ENCODE measurements at regions not wholly inside any gene's neighbourhood (a gene's known extent, or its start where the extent isn't known, plus 50 kb on each side); places are given as distances from the start of the nearest gene placed in this dataset.
A peak's percentile ranks its signal among the peaks of the same experiment; 100 is the strongest.

GRCh38 chr5:58016358-58016757 is 443.5 kb downstream of the PLK2 start:
- TF ChIP-seq CTCF (conservative IDR thresholded peaks at IDR 0.05; ENCODE audit: low read depth, low read length), result no peak
- DNase-seq (ENCODE audit: low read depth), result peak; percentile 73
- H3K4me3 ChIP-seq (ENCODE audit: low read length), result no peak overlapping the region

GRCh38 chr5:58015175-58015574 is 444.7 kb downstream of the PLK2 start:
- no peak for TF ChIP-seq CTCF (conservative IDR thresholded peaks at IDR 0.05; ENCODE audit: low read depth, low read length)
- H3K4me3 ChIP-seq (ENCODE audit: low read length), result no peak overlapping the region
- DNase-seq (ENCODE audit: low read depth), result no peak

DNA sequence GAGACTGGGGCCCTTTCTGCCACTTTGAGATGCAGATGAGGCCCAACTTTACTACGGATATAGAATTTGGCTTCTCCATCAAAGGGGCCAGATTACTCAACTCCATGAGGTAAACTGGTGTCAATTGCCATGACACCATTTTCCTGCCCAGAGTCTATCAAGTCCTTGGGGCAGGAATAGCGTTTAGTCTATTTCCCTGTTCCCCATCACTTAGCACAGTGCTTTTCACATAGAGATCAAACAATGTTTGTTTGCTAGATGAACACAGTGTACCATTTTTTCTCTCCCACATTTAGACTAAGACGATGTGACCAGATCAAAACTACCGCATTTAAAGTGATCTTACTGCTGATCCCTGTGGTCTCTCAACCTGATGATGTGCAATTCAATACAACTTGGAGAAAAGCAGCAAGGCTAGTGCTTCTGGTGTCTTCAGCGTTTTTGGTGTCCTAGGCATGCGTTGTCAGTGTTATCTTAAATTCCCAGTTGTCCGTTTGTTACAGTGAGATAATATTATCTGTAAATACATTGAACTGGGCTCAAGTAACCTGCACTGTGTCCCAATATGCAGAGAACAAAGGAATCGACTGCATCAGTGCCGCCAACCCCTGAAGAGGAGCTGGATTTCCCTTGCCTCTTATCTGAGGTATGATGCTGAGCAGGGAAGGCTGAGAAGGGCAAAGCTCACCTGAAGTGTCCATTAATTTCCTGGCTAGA is 446.2 kb downstream of the PLK2 start:
- H3K4me3 ChIP-seq (ENCODE audit: low read length), result no peak overlapping the region
- DNase-seq (ENCODE audit: low read depth), result no peak
- no peak for TF ChIP-seq CTCF (conservative IDR thresholded peaks at IDR 0.05; ENCODE audit: low read depth, low read length)

- TF ChIP-seq CTCF (conservative IDR thresholded peaks at IDR 0.05; ENCODE audit: low read depth, low read length), result no peak
- no peak overlapping the region for H3K4me3 ChIP-seq (ENCODE audit: low read length)
- no peak for DNase-seq (ENCODE audit: low read depth)
Measured at GRCh38 chr5:58012801-58013315, 447.0 kb downstream of the PLK2 start.

DNA sequence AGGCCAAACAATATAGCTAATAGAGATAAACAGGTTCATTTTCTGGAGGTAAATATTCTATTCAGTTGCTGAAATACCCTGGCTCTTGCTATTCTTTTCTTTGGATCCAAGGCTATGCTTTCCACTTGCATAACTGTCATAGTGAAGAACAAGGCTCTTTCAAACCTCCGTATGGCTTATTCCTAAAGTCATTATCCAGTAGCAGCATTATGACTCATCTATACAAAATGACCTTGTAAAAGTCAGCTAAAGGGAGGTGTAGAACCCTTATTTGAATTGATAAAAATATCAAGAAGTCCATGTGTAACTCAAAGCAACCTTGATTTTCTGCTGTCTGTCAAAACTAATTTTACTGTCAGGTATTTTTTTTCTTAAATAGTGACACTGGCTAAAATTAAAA is 447.8 kb downstream of the PLK2 start:
- H3K4me3 ChIP-seq (ENCODE audit: low read length), result no peak overlapping the region
- DNase-seq (ENCODE audit: low read depth), result peak; percentile 52
- no peak for TF ChIP-seq CTCF (conservative IDR thresholded peaks at IDR 0.05; ENCODE audit: low read depth, low read length)

- no peak for TF ChIP-seq CTCF (conservative IDR thresholded peaks at IDR 0.05; ENCODE audit: low read depth, low read length)
- no peak overlapping the region for H3K4me3 ChIP-seq (ENCODE audit: low read length)
- DNase-seq (ENCODE audit: low read depth), result peak; percentile 85
Measured at GRCh38 chr5:58011301-58011700, 448.6 kb downstream of the PLK2 start.

GRCh38 chr5:58009754-58010153 is 450.1 kb downstream of the PLK2 start:
- H3K4me3 ChIP-seq (ENCODE audit: low read length), result no peak overlapping the region
- no peak for DNase-seq (ENCODE audit: low read depth)
- no peak for TF ChIP-seq CTCF (conservative IDR thresholded peaks at IDR 0.05; ENCODE audit: low read depth, low read length)

Measured in retinal pigment epithelial cell (primary cell).